HEK293 (cell line): ENCODE measurements at regions not wholly inside any gene's neighbourhood (a gene's known extent, or its start where the extent isn't known, plus 50 kb on each side); places are given as distances from the start of the nearest gene placed in this dataset.

Source experiments
- CTCF ChIA-PET: fragments of 350-600 bp; formaldehyde crosslinking; extraction: SDS; loops from one replicate; lab custom pipeline; 2021; ENCODE audit warnings: antibody characterized with exemption; lab: Yijun Ruan, JAX
- POLR2A ChIA-PET: fragments of 300-600 bp; formaldehyde crosslinking; extraction: SDS; loops from one replicate; lab custom pipeline; 2020; ENCODE audit warnings: antibody characterized with exemption, inconsistent platforms; lab: Yijun Ruan, JAX
- H3K27ac ChIP-seq: fragments of 200-500 bp; sonication (Bioruptor generic); 2 replicates; pipeline ENCODE4 v1.5.1; 2014; ENCODE audit warnings: low read depth, low read length, control low read depth, inconsistent platforms; ENCODE audit errors: extremely low read depth
- H3K36me3 ChIP-seq, 2 experiments: fragments of 200-500 bp in 1 of 2; sonication (Bioruptor generic) in 1 of 2; 1 replicate in 1 of 2; 2 replicates in 1 of 2; pipeline ENCODE4 v1.5.1; 2014 to 2017; ENCODE audit warnings: inconsistent platforms in 2 of 2, low read length in 2 of 2; ENCODE audit not compliant: control insufficient read depth in 2 of 2, insufficient read depth in 1 of 2
- H3K4me1 ChIP-seq: fragments of 200-500 bp; sonication (Bioruptor generic); 2 replicates; pipeline ENCODE4 v1.5.1; 2014; ENCODE audit warnings: mild to moderate bottlenecking, low read length, inconsistent platforms; ENCODE audit not compliant: control insufficient read depth, insufficient read depth
- H3K4me3 ChIP-seq: 2 replicates; pipeline ENCODE4 v1.5.1; 2011; ENCODE audit warnings: low read depth, mild to moderate bottlenecking, control low read depth, low read length, moderate library complexity
- H3K9me3 ChIP-seq: fragments of 200-500 bp; sonication (Bioruptor generic); 2 replicates; pipeline ENCODE4 v1.5.1; 2014; ENCODE audit warnings: low read depth, low read length, inconsistent platforms; ENCODE audit not compliant: control insufficient read depth, insufficient read depth
- EGR2 ChIP-seq: fragments of 450-650 bp; formaldehyde crosslinking; IDR thresholded peaks from 2 replicates; pipeline ENCODE4 v1.5.1; 2016; ENCODE audit warnings: low read depth, missing biosample characterization, missing genetic modification characterization
- GLI2 ChIP-seq: fragments of 450-650 bp; formaldehyde crosslinking; IDR thresholded peaks from 2 replicates; pipeline ENCODE4; 2017; ENCODE audit warnings: missing biosample characterization, missing genetic modification characterization, low read depth, borderline replicate concordance
- HOXA7 ChIP-seq: sonication (generic); formaldehyde crosslinking; IDR thresholded peaks from 2 replicates; pipeline ENCODE4 v1.8.1; 2022; ENCODE audit warnings: missing genetic modification reagents, borderline replicate concordance
- HOXC10 ChIP-seq: sonication (generic); formaldehyde crosslinking; IDR thresholded peaks from 2 replicates; pipeline ENCODE4 v1.8.1; 2023; ENCODE audit warnings: mild to moderate bottlenecking, missing genetic modification reagents
- RBAK ChIP-seq: fragments of 450-650 bp; formaldehyde crosslinking; IDR thresholded peaks from 2 replicates; pipeline ENCODE4 v1.5.1; 2016; ENCODE audit warnings: missing biosample characterization, missing genetic modification characterization
- SETDB1 ChIP-seq: IDR thresholded peaks from one replicate; pipeline ENCODE4 v1.6.1; 2017; ENCODE audit warnings: mild to moderate bottlenecking, low read length, moderate library complexity, mixed read lengths; ENCODE audit not compliant: insufficient read length
- ZFHX2 ChIP-seq: fragments of 450-650 bp; formaldehyde crosslinking; conservative IDR thresholded peaks from 2 replicates; pipeline ENCODE4 v1.5.1; 2016; ENCODE audit warnings: missing biosample characterization, missing genetic modification characterization
- ZFP41 ChIP-seq: fragments of 450-650 bp; formaldehyde crosslinking; IDR thresholded peaks from 2 replicates; pipeline ENCODE4 v1.5.1; 2016; ENCODE audit warnings: missing biosample characterization, missing genetic modification characterization, borderline replicate concordance
- ZNF394 ChIP-seq: fragments of 450-650 bp; formaldehyde crosslinking; IDR thresholded peaks from 2 replicates; pipeline ENCODE4 v1.5.1; 2016; ENCODE audit warnings: missing biosample characterization, missing genetic modification characterization, mild to moderate bottlenecking, moderate library complexity, borderline replicate concordance
- ZNF416 ChIP-seq: fragments of 450-650 bp; formaldehyde crosslinking; IDR thresholded peaks from 2 replicates; pipeline ENCODE4 v1.5.1; 2016; ENCODE audit warnings: missing biosample characterization, missing genetic modification characterization
- ZNF423 ChIP-seq: fragments of 450-650 bp; formaldehyde crosslinking; IDR thresholded peaks from 2 replicates; pipeline ENCODE4 v1.5.1; 2016; ENCODE audit warnings: missing biosample characterization, missing genetic modification characterization
- ZNF629 ChIP-seq: fragments of 450-650 bp; formaldehyde crosslinking; IDR thresholded peaks from 2 replicates; pipeline ENCODE4 v1.5.1; 2017; ENCODE audit warnings: missing biosample characterization, missing genetic modification characterization
- ZNF776 ChIP-seq: fragments of 450-650 bp; formaldehyde crosslinking; IDR thresholded peaks from 2 replicates; pipeline ENCODE4 v1.5.0; 2017; ENCODE audit warnings: missing biosample characterization, missing genetic modification characterization, borderline replicate concordance
- TF ChIP-seq, protein P1 (sequence below): fragments of 450-650 bp; formaldehyde crosslinking; IDR thresholded peaks from 2 replicates; pipeline ENCODE4 v1.5.1; 2016; ENCODE audit warnings: missing biosample characterization, missing genetic modification characterization
- TF ChIP-seq, protein P2 (sequence below): fragments of 450-650 bp; formaldehyde crosslinking; IDR thresholded peaks from 2 replicates; pipeline ENCODE4 v1.5.1; 2017; ENCODE audit warnings: missing biosample characterization, missing genetic modification characterization
- TF ChIP-seq, protein P3 (sequence below): fragments of 450-650 bp; formaldehyde crosslinking; IDR thresholded peaks from 2 replicates; pipeline ENCODE4 v1.5.0; 2017; ENCODE audit warnings: missing biosample characterization, missing genetic modification characterization, borderline replicate concordance
- TF ChIP-seq, protein P4 (sequence below): fragments of 450-650 bp; formaldehyde crosslinking; IDR thresholded peaks from 2 replicates; pipeline ENCODE4 v1.5.1; 2016; ENCODE audit warnings: missing biosample characterization, missing genetic modification characterization
- TF ChIP-seq, protein P5 (sequence below): fragments of 450-650 bp; formaldehyde crosslinking; IDR thresholded peaks from 2 replicates; pipeline ENCODE4 v1.5.1; 2016; ENCODE audit warnings: missing biosample characterization, missing genetic modification characterization

DNA sequence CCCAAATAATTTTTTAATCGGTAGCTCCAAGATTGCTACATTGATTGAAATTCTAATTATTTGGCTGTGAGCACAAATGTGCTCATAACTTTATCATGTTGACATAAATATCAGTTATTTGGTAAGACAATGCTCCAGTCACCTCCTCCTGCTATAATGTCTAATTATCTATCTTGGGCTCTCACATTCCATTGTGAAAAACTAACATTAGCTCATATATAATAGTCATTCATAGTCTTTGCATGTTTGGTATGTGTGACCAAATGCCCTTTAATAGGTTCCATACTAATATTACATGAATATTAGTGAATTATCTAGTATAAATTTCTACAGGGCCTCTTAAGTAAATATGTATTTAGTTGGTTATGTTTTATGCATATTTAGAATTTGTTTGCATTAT is 185.6 kb upstream of the MCHR2 start:
- no peaks in the 10 kb centered on the region for H3K36me3 ChIP-seq
- H3K4me1 ChIP-seq: 0 out of 2 replicates have a peak, but pooled peaks cover 3% of the 10 kb centered on the region
- no peaks in the 10 kb centered on the region for H3K9me3 ChIP-seq
- TF ChIP-seq ZNF629 (tag by site-specific recombination): no peak
- TF ChIP-seq HOXC10 (CRISPR knock-in tag): no peak
- TF ChIP-seq, protein P1, sequence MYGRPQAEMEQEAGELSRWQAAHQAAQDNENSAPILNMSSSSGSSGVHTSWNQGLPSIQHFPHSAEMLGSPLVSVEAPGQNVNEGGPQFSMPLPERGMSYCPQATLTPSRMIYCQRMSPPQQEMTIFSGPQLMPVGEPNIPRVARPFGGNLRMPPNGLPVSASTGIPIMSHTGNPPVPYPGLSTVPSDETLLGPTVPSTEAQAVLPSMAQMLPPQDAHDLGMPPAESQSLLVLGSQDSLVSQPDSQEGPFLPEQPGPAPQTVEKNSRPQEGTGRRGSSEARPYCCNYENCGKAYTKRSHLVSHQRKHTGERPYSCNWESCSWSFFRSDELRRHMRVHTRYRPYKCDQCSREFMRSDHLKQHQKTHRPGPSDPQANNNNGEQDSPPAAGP (tag by site-specific recombination): no peak
- no peak for TF ChIP-seq GLI2 (tag by site-specific recombination)
- no peak for TF ChIP-seq ZNF416 (tag by site-specific recombination)
- TF ChIP-seq, protein P2, sequence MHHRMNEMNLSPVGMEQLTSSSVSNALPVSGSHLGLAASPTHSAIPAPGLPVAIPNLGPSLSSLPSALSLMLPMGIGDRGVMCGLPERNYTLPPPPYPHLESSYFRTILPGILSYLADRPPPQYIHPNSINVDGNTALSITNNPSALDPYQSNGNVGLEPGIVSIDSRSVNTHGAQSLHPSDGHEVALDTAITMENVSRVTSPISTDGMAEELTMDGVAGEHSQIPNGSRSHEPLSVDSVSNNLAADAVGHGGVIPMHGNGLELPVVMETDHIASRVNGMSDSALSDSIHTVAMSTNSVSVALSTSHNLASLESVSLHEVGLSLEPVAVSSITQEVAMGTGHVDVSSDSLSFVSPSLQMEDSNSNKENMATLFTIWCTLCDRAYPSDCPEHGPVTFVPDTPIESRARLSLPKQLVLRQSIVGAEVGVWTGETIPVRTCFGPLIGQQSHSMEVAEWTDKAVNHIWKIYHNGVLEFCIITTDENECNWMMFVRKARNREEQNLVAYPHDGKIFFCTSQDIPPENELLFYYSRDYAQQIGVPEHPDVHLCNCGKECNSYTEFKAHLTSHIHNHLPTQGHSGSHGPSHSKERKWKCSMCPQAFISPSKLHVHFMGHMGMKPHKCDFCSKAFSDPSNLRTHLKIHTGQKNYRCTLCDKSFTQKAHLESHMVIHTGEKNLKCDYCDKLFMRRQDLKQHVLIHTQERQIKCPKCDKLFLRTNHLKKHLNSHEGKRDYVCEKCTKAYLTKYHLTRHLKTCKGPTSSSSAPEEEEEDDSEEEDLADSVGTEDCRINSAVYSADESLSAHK (tag by site-specific recombination): no peak
- TF ChIP-seq, protein P3, sequence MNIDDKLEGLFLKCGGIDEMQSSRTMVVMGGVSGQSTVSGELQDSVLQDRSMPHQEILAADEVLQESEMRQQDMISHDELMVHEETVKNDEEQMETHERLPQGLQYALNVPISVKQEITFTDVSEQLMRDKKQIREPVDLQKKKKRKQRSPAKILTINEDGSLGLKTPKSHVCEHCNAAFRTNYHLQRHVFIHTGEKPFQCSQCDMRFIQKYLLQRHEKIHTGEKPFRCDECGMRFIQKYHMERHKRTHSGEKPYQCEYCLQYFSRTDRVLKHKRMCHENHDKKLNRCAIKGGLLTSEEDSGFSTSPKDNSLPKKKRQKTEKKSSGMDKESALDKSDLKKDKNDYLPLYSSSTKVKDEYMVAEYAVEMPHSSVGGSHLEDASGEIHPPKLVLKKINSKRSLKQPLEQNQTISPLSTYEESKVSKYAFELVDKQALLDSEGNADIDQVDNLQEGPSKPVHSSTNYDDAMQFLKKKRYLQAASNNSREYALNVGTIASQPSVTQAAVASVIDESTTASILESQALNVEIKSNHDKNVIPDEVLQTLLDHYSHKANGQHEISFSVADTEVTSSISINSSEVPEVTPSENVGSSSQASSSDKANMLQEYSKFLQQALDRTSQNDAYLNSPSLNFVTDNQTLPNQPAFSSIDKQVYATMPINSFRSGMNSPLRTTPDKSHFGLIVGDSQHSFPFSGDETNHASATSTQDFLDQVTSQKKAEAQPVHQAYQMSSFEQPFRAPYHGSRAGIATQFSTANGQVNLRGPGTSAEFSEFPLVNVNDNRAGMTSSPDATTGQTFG (tag by site-specific recombination): no peak
- TF ChIP-seq, protein P4, sequence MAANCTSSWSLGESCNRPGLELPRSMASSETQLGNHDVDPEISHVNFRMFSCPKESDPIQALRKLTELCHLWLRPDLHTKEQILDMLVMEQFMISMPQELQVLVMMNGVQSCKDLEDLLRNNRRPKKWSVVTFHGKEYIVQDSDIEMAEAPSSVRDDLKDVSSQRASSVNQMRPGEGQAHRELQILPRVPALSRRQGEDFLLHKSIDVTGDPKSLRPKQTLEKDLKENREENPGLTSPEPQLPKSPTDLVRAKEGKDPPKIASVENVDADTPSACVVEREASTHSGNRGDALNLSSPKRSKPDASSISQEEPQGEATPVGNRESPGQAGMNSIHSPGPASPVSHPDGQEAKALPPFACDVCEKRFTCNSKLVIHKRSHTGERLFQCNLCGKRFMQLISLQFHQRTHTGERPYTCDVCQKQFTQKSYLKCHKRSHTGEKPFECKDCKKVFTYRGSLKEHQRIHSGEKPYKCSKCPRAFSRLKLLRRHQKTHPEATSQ (tag by site-specific recombination): no peak
- TF ChIP-seq RBAK (tag by site-specific recombination): no peak
- TF ChIP-seq SETDB1: no peak
- TF ChIP-seq ZNF776: no peak
- TF ChIP-seq, protein P5, sequence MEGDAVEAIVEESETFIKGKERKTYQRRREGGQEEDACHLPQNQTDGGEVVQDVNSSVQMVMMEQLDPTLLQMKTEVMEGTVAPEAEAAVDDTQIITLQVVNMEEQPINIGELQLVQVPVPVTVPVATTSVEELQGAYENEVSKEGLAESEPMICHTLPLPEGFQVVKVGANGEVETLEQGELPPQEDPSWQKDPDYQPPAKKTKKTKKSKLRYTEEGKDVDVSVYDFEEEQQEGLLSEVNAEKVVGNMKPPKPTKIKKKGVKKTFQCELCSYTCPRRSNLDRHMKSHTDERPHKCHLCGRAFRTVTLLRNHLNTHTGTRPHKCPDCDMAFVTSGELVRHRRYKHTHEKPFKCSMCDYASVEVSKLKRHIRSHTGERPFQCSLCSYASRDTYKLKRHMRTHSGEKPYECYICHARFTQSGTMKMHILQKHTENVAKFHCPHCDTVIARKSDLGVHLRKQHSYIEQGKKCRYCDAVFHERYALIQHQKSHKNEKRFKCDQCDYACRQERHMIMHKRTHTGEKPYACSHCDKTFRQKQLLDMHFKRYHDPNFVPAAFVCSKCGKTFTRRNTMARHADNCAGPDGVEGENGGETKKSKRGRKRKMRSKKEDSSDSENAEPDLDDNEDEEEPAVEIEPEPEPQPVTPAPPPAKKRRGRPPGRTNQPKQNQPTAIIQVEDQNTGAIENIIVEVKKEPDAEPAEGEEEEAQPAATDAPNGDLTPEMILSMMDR (tag by site-specific recombination): no peak
- TF ChIP-seq ZNF423: no peak
- H3K27ac ChIP-seq: no peak overlapping the region
- H3K4me3 ChIP-seq: no peak overlapping the region
- POLR2A ChIA-PET: no interaction called here
- CTCF ChIA-PET: interaction anchor here (0.6 kb wide), 1 partner anchor 161 kb away, joined by 6 read pairs; no protein-coding TSS in a partner anchor

DNA sequence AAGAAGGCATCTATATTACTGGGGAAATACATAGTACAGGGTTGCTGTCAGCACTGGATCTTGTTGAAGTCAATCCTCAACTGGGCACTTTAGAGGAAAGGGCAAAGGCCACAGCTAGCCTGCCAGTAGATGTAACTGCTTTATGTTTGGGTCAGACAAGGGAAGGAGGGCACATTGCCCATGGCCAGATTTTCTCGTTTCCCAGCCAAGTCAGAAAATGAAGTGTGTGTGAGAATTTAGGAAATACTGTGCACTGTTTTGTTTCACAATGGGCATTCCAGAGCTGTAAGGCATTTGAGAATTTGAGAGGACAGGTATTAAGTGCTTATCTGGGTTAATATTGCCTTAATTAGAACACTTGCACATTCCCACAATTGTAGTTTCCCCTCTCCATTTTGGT is 183.9 kb upstream of the MCHR2 start:
- Histone ChIP-seq H3K4me3 (no peak overlapping the region), H3K4me1 (0 out of 2 replicates have a peak, but pooled peaks cover 3% of the 10 kb centered on the region), H3K27ac (no peak overlapping the region), H3K36me3 (no peaks in the 10 kb centered on the region), H3K9me3 (no peaks in the 10 kb centered on the region)
- ChIA-PET POLR2A (no interaction called here), CTCF (no interaction called here)
- TF ChIP-seq ZNF394 (tag by site-specific recombination) (no peak), ZFHX2 (tag by site-specific recombination) (no peak), HOXA7 (no peak), ZFP41 (tag by site-specific recombination) (no peak), EGR2 (tag by site-specific recombination) (no peak)
